Activated naive CD4-positive, alpha-beta T cell treated with Interleukin-2 at 50 U/mL for 16 hours (primary cell): ENCODE measurements at regions not wholly inside any gene's neighbourhood (a gene's known extent, or its start where the extent isn't known, plus 50 kb on each side); places are given as distances from the start of the nearest gene placed in this dataset.
"Not testable (repeated sequence)": the region's sequence is repeated elsewhere in the genome, so short reads cannot be mapped to it uniquely, and the experiment has no call there.

Source experiments
- DNase-seq: peaks from one replicate; pipeline ENCODE4 v3.0.0-alpha.2; 2020

- no peak for DNase-seq
Measured at GRCh38 chr3:24688446-24689148, 193.9 kb upstream of the THRB start.

- no peak for DNase-seq
Measured at GRCh38 chr3:24689353-24689752, 194.7 kb upstream of the THRB start.

- no peak for DNase-seq
Measured at GRCh38 chr3:24690777-24691176, 196.1 kb upstream of the THRB start.

GRCh38 chr3:24699078-24699477 lies 204.4 kb upstream of the THRB start:
- not testable (repeated sequence) for DNase-seq

- DNase-seq = no peak
Measured at GRCh38 chr3:24704496-24704895, 209.8 kb upstream of the THRB start.

GRCh38 chr3:24707936-24708335 lies 213.3 kb upstream of the THRB start:
- DNase-seq = no peak

GRCh38 chr3:24709956-24710355 lies 215.3 kb upstream of the THRB start:
- no peak for DNase-seq

GRCh38 chr3:24713516-24713915 lies 218.9 kb upstream of the THRB start:
- no peak for DNase-seq

- DNase-seq = no peak
Measured at GRCh38 chr3:24714436-24714835, 219.8 kb upstream of the THRB start.

- DNase-seq = no peak
Measured at GRCh38 chr3:24715171-24715792, 220.6 kb upstream of the THRB start.

- DNase-seq = no peak
Measured at GRCh38 chr3:24722087-24722486, 227.4 kb upstream of the THRB start.

GRCh38 chr3:24725514-24726255 lies 231.0 kb upstream of the THRB start:
- no peak for DNase-seq

GRCh38 chr3:24726423-24726822 lies 231.8 kb upstream of the THRB start:
- no peak for DNase-seq

GRCh38 chr3:24730173-24730572 lies 235.5 kb upstream of the THRB start:
- DNase-seq = no peak

GRCh38 chr3:24734019-24734418 lies 239.4 kb upstream of the THRB start:
- no peak for DNase-seq

GRCh38 chr3:24736701-24737100 lies 242.1 kb upstream of the THRB start:
- DNase-seq = no peak

GRCh38 chr3:24740326-24740725 lies 245.7 kb upstream of the THRB start:
- DNase-seq = no peak

- DNase-seq = no peak
Measured at GRCh38 chr3:24741506-24741905, 246.9 kb upstream of the THRB start.

- no peak for DNase-seq
Measured at GRCh38 chr3:24748520-24748919, 253.9 kb upstream of the THRB start.

- DNase-seq = no peak
Measured at GRCh38 chr3:24751020-24751419, 256.4 kb upstream of the THRB start.

GRCh38 chr3:24756101-24756888 lies 261.6 kb upstream of the THRB start:
- no peak for DNase-seq

- DNase-seq = no peak
Measured at GRCh38 chr3:24763393-24763792, 268.7 kb upstream of the THRB start.

GRCh38 chr3:24764236-24764915 lies 269.7 kb upstream of the THRB start:
- DNase-seq = no peak
